Panc1 (cell line): ENCODE measurements at regions not wholly inside any gene's neighbourhood (a gene's known extent, or its start where the extent isn't known, plus 50 kb on each side); places are given as distances from the start of the nearest gene placed in this dataset.
"Not testable (repeated sequence)": the region's sequence is repeated elsewhere in the genome, so short reads cannot be mapped to it uniquely, and the experiment has no call there.

Source experiments
- ATAC-seq: fragments of 200-7000 bp; cut with Tn5 transposase; 2 replicates; pipeline ENCODE4 v1.9.1; 2020; ENCODE audit warnings: mild to moderate bottlenecking, moderate library complexity
- BruUV-seq: library from RNA; stranded (reverse); fragments of 400-500 nt; replicated peaks from 2 replicates; lab custom pipeline; 2021; lab: Mats Ljungman, UMichigan
- CTCF ChIA-PET: fragments of 300-600 bp; sonication (Branson Sonifier 250); formaldehyde crosslinking; loops from one replicate; lab custom pipeline; 2022; ENCODE audit warnings: antibody characterized with exemption; lab: Charles Lee
- POLR2A ChIA-PET: fragments of 300-600 bp; sonication (Branson Sonifier 250); formaldehyde crosslinking; loops from one replicate; lab custom pipeline; 2022; ENCODE audit warnings: antibody characterized with exemption; lab: Charles Lee
- DNase-seq: peaks from one replicate; pipeline ENCODE4 v3.0.0-alpha.2; 2010; ENCODE audit warnings: low read depth, low spot score
- H3K27ac ChIP-seq: 2 replicates; pipeline ENCODE4 v1.5.1; 2011; ENCODE audit warnings: mild to moderate bottlenecking, low read length, inconsistent platforms
- H3K27me3 ChIP-seq: fragments of 200-500 bp; sonication (Bioruptor generic); 2 replicates; pipeline ENCODE4 v1.6.0; 2014; ENCODE audit warnings: low read length, inconsistent platforms; ENCODE audit not compliant: control insufficient read depth, insufficient read depth
- H3K36me3 ChIP-seq: fragments of 200-500 bp; sonication (Bioruptor generic); 2 replicates; pipeline ENCODE4 v1.5.1; 2014; ENCODE audit warnings: inconsistent platforms, mild to moderate bottlenecking, low read length, moderate library complexity; ENCODE audit not compliant: control insufficient read depth, insufficient read depth
- H3K4me1 ChIP-seq: 2 replicates; pipeline ENCODE4 v1.5.1; 2011; ENCODE audit warnings: inconsistent platforms, mild to moderate bottlenecking, low read length, moderate library complexity; ENCODE audit not compliant: control insufficient read depth, insufficient read depth
- H3K4me3 ChIP-seq, 2 experiments: 2 replicates each; pipeline ENCODE4 v1.5.1; 2011 to 2012; ENCODE audit warnings: low read depth in 2 of 2, low read length in 2 of 2, mild to moderate bottlenecking in 2 of 2, inconsistent platforms in 1 of 2, moderate library complexity in 1 of 2
- H3K9me3 ChIP-seq: fragments of 200-500 bp; sonication (Bioruptor generic); 2 replicates; pipeline ENCODE4 v1.5.1; 2014; ENCODE audit warnings: low read depth, mild to moderate bottlenecking, inconsistent platforms, low read length, moderate library complexity; ENCODE audit not compliant: control insufficient read depth, insufficient read depth
- CTCF ChIP-seq: fragments of 450-650 bp; IDR thresholded peaks from 2 replicates; pipeline ENCODE4 v1.5.1; 2017; ENCODE audit warnings: mild to moderate bottlenecking
- POLR2AphosphoS5 ChIP-seq: IDR thresholded peaks from 2 replicates; pipeline ENCODE4 v1.6.1; 2012; ENCODE audit warnings: mild to moderate bottlenecking, low read depth, low read length, moderate library complexity
- SIN3A ChIP-seq: IDR thresholded peaks from 2 replicates; pipeline ENCODE4 v1.6.1; 2012; ENCODE audit warnings: low read depth, mild to moderate bottlenecking, low read length, moderate library complexity, borderline replicate concordance; ENCODE audit not compliant: insufficient read depth
- TCF7L2 ChIP-seq: IDR thresholded peaks from 2 replicates; pipeline ENCODE4 v1.6.1; 2011; ENCODE audit warnings: mild to moderate bottlenecking, low read depth, low read length, inconsistent platforms
- in situ Hi-C: cut with HindIII; loops from 2 replicates; pipeline ENCODE4 v1.10.0; 2016; ENCODE audit warnings: low sequenced_read_pairs, low pct_unique_long_range_greater_than_20kb
- intact Hi-C: fragments of 100-400 bp; cut with micrococcal nuclease; formaldehyde crosslinking; loops from one replicate; pipeline ENCODE4 v1.10.0; 2022; ENCODE audit not compliant: unreplicated experiment
- TF ChIP-seq, protein P1 (sequence below), 2 experiments: IDR thresholded peaks; 2 replicates each; pipeline ENCODE4 v1.6.1; 2011 to 2012; ENCODE audit warnings: low read depth in 2 of 2, control low read depth in 1 of 2, low read length in 1 of 2, mild to moderate bottlenecking in 1 of 2, moderate library complexity in 1 of 2; ENCODE audit not compliant: insufficient read depth in 1 of 2

DNA sequence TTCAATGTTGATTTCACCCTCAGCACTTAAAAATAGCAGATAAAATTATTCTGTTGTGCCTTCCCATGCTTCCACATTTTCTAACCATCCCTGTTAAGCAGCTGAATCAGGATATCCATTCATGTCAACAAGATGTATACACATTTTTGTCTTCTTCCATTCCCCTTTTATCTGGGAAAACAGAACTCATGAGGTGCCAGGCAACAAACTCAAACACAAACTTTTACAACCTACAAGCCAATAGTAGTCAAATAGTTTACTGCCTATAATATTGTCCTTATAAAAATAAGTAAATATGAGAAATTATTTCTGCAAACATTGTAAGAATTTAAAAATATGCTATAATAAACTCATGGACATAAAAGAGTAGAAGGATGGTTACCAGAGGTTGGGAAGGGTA, 1569.8 kb downstream of the REEP3 start:
- no peak for DNase-seq
- ChIA-PET CTCF (no interaction called here), POLR2A (no interaction called here)
- H3K9me3 ChIP-seq, result peaks cover 6% of the 10 kb centered on the region; the same call in 1 of the 2 replicates
- no peaks in the 10 kb centered on the region for H3K4me1 ChIP-seq
- intact Hi-C loops (no loop called here), in situ Hi-C loops (no loop called here)
- no peak overlapping the region for H3K4me3 ChIP-seq
- no peak for ATAC-seq
- no TSS peak for BruUV-seq
- no peaks in the 10 kb centered on the region; the same call in 1 of the 2 replicates for H3K36me3 ChIP-seq
- TF ChIP-seq SIN3A, result no peak
- no peak for TF ChIP-seq POLR2AphosphoS5
- no peak for TF ChIP-seq TCF7L2
- TF ChIP-seq CTCF, result no peak
- TF ChIP-seq, protein P1, sequence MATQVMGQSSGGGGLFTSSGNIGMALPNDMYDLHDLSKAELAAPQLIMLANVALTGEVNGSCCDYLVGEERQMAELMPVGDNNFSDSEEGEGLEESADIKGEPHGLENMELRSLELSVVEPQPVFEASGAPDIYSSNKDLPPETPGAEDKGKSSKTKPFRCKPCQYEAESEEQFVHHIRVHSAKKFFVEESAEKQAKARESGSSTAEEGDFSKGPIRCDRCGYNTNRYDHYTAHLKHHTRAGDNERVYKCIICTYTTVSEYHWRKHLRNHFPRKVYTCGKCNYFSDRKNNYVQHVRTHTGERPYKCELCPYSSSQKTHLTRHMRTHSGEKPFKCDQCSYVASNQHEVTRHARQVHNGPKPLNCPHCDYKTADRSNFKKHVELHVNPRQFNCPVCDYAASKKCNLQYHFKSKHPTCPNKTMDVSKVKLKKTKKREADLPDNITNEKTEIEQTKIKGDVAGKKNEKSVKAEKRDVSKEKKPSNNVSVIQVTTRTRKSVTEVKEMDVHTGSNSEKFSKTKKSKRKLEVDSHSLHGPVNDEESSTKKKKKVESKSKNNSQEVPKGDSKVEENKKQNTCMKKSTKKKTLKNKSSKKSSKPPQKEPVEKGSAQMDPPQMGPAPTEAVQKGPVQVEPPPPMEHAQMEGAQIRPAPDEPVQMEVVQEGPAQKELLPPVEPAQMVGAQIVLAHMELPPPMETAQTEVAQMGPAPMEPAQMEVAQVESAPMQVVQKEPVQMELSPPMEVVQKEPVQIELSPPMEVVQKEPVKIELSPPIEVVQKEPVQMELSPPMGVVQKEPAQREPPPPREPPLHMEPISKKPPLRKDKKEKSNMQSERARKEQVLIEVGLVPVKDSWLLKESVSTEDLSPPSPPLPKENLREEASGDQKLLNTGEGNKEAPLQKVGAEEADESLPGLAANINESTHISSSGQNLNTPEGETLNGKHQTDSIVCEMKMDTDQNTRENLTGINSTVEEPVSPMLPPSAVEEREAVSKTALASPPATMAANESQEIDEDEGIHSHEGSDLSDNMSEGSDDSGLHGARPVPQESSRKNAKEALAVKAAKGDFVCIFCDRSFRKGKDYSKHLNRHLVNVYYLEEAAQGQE (IDR thresholded peaks at IDR 0.05; ENCODE audit: insufficient read depth in 1 of 2, low read depth in 2 of 2, low read length in 1 of 2), result no peak
- no peaks in the 10 kb centered on the region for H3K27me3 ChIP-seq
- no peak overlapping the region for H3K27ac ChIP-seq

DNA sequence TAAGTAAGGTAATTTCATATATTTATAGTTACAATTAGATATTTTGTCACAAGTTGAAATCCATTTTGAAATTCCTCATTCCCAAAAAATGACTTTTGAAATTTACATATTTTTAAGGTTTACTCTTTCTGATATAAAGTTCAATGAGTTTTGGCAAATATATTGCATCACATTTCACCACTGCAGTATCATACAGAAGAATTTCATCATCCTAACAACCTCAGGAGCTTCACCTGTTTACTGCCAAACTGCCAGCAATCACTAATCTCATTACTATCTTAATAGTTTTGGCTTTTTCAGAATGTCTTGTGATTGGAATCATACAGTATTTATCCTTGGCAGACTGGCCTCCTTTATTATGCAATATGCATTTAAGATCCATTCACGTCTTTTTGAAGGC, 1578.9 kb downstream of the REEP3 start:
- in situ Hi-C loops (no loop called here), intact Hi-C loops (no loop called here)
- no TSS peak for BruUV-seq
- TF ChIP-seq POLR2AphosphoS5, result no peak
- no peak for TF ChIP-seq SIN3A
- no peak for TF ChIP-seq CTCF
- TF ChIP-seq TCF7L2, result no peak
- TF ChIP-seq, protein P1 (IDR thresholded peaks at IDR 0.05; ENCODE audit: insufficient read depth in 1 of 2, low read depth in 2 of 2, low read length in 1 of 2), result no peak
- POLR2A ChIA-PET, result no interaction called here
- Histone ChIP-seq H3K4me3 (no peak overlapping the region), H3K27ac (no peak overlapping the region), H3K4me1 (no peaks in the 10 kb centered on the region), H3K9me3 (0 out of 2 replicates have a peak, but pooled peaks cover 3% of the 10 kb centered on the region), H3K27me3 (no peaks in the 10 kb centered on the region), H3K36me3 (no peaks in the 10 kb centered on the region)
- CTCF ChIA-PET, result no interaction called here
- DNase-seq (no peak), ATAC-seq (no peak)

GRCh38 chr10:65100881-65101280, 1579.7 kb downstream of the REEP3 start:
- H3K27me3 ChIP-seq, H3K36me3 ChIP-seq, H3K27ac ChIP-seq, H3K9me3 ChIP-seq, CTCF ChIA-PET, BruUV-seq, in situ Hi-C loops, DNase-seq, ATAC-seq, intact Hi-C loops, H3K4me3 ChIP-seq, POLR2A ChIA-PET, H3K4me1 ChIP-seq: not testable (repeated sequence)
